Suppressor macrophage treated with lipopolysaccharide for 4 hours (primary cell): ENCODE measurements at regions not wholly inside any gene's neighbourhood (a gene's known extent, or its start where the extent isn't known, plus 50 kb on each side); places are given as distances from the start of the nearest gene placed in this dataset.
A peak's percentile ranks its signal among the peaks of the same experiment; 100 is the strongest.
"Not testable (repeated sequence)": the region's sequence is repeated elsewhere in the genome, so short reads cannot be mapped to it uniquely, and the experiment has no call there.

Experiments
- DNase-seq: peaks from one replicate; pipeline ENCODE4 v3.0.0-alpha.2; 2020

DNA sequence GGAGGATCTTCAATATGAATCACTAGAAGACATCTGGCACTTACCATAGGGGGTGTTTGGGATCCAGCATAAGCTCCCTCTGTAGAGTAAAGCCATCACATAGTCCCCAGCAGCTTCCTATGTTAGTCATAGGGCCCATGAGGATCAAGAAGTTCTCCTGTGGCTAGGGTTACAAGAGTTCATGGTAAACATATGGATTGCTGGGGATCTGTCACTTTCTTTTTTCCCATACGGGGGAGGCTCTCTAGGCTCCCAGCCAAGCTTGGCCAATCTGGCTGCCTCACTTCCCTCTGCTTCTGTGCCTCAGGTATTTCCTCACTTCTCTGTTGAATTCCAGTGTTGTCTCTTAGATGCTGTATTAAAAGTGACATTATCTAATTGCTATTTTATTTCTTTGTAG is 597.9 kb downstream of the PDCD6IP start:
- DNase-seq = peak; percentile 80

GRCh38 chr3:34396956-34397355 is 598.5 kb downstream of the PDCD6IP start:
- peak; percentile 40 for DNase-seq

DNA sequence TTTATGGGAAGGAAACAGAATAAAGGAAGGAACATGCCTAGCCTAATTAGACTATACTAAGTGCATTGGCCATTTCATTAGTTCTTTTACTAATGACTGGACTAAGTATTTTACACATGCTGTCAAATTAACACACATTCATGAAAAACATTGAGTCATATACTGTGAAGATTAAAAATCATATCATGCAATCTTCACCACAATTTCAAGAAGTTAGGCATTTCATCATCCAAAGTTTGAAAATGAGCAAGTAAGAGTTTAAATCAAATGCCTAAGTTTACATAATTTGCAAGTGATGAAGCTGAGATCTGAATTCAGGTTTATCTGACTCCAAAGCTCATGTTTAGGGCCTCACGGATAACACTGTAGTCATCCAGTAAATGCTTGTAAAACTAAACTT is 601.0 kb downstream of the PDCD6IP start:
- peak; percentile 23 for DNase-seq

DNA sequence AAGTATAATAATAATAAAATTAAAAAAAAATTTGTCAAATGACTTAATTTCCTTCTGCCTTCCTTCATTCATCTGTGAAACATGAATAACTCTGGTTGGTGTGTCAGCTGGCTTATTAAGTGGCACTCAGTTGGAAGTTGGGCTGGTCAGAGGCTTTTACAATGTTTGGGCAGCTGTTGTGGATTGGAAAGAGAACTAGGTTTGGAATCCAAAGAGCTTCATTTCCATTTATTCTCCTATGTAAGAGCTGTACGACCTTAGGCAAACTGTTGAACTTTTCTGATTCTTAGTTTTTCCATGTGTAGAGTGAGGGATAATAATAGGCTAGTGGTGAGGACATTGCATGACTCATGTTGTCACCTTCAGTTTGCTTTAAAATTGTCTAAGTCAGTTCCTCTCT is 606.7 kb downstream of the PDCD6IP start:
- no peak for DNase-seq

DNA sequence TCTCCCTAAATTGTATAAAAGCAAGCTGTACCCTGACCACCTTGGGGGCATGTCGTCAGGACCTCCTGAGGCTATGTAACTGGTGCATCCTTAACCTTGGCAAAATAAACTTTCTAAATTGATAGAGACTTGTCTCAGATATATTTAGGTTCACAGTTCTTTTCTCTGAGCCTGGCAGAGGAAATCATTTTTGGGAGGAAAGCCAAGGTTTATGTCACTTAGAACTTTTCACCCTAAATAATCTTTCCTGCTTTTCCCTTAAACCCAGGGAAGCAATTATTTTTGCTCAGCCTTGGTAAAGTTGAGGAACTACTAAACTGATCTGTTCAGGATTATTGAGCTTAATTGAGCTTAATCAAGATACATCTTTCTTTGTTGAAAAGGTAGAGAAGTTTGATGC is 608.9 kb downstream of the PDCD6IP start:
- DNase-seq = no peak

DNA sequence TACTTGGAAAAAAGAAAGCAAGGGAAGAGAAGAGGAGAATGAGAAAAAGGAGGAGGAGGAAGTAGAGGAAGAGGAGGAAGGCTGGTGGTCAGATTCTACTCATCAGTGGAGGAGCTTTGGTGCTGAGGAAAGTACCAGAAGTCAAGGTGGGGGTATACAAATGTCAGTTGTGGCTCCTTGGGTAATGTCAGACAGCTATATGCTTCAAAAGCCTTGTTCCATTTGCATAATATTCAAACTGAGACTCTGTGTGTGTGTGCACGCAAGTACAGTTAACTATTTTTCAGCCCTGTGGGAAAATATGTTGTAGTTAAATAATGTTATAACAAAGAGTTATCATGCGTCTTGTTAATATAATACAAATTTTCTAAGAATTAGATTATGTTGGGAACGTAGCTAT is 609.7 kb downstream of the PDCD6IP start:
- DNase-seq = no peak

DNA sequence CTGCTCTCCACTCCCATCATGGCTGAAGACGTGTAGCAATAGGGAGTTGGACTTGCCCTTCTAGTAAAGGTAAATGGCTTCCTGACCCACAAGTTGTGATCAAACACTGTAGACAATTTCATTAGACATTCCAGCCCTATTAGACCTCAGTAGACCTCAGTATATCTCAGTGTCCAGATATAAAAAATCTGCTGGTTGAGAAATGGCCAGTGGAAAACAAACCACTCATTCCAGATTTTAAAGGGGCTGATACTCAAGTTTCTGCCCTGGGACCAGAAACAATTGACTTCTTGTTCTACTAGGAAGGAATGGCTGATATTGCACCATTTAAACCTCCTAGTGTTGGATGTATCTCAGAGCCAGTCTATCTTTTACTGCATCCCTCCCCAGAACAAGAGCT is 613.2 kb downstream of the PDCD6IP start:
- no peak for DNase-seq

- no peak for DNase-seq
Measured at GRCh38 chr3:34419801-34420200, 621.4 kb downstream of the PDCD6IP start.

DNA sequence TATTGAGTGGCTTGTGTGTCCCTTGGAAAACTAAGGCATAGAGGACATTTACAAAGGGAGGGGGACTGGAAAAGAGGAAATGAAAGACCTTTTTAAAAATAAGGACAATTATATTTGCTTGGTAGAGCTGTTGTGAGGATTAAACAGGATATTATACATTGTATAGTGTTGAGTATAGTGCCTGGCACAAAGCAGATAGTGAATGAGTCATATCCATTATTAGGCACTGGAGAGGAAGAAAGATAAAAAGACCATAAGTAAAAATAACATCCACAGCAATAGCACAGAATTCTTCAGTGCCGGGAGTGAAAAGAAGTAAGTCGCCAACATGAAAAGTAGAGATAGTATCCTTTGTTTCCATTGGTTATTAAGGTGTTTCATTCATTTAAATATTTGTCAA is 623.3 kb downstream of the PDCD6IP start:
- DNase-seq = no peak

GRCh38 chr3:34439796-34440195 is 641.4 kb downstream of the PDCD6IP start:
- DNase-seq = no peak

DNA sequence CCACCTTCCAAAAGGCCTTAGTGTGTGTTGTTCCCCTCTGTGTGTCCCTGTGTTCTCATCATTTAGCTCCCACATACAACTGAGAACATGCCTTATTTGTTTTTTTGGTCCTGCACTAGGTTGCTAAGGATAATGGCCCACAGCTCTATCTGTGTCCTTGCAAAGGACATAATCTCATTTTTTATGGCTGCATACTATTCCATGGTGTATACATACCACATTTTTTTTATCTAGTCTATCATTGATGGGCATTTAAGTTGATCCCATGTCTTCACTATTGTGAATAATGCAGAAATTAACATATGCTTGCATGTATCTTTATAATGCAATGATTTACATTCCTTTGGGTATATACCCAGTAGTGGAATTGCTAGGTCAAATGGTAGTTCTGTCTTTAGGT is 645.7 kb downstream of the PDCD6IP start:
- no peak for DNase-seq

DNA sequence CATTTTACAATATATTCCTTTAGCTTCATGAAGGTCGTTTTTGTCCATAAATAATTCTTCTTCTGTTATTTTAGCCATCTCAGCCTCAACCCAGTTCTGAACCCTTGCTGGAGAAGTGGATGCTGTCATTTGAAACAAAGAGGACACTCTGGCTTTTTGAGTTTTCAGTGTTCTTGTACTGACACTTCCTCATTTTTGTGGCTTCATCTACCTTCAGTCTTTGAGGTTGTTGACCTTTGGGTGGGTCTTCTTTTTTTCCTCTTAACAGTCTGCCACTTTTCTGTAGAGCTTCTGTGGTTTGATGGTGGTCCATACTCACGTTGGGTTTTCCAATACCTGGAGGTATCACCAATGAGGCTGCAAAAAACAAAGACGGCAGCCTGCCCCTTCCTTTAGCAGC is 650.9 kb downstream of the PDCD6IP start:
- no peak for DNase-seq

- DNase-seq = no peak
Measured at GRCh38 chr3:34463414-34463813, 665.0 kb downstream of the PDCD6IP start.

DNA sequence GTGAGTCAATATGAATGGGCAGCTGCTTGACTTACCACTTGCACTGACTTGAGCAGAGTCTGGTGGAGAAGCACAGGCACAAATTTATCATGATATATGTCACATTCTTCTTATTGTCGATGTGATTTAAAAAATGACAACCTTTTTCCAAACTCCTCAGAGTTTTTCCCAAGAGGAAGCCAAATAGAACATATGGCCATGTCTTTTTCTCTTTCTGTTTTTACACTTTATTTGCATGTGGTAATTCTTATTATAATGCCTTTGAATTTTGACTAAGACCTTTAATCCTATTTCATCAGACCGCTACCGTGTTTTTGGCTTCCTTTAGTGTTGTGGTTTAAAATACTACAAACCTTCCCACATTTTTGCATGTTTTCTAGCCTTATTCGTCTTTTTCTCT is 666.2 kb downstream of the PDCD6IP start:
- no peak for DNase-seq

DNA sequence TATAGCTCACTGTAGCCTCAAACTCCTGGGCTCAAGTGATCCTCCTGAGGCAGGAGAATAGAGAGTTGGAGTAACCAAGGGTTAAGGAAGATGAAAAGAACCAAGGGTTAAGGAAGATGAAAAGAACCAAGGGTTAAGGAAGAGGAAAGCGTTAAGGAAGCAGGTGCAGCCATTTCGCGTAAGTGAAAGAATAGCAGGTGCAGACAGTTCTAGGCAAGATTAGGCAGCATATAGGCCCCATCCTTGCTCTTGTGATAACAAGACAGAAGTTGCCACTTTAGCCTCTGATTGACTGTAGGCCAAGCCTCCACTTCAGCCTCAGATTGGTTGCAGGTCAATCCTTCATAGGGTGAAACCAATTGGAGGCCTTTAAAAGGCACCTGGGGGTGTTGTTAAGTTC is 677.4 kb downstream of the PDCD6IP start:
- no peak for DNase-seq

GRCh38 chr3:34483311-34483887 is 685.0 kb downstream of the PDCD6IP start:
- DNase-seq = peak; percentile 61

DNA sequence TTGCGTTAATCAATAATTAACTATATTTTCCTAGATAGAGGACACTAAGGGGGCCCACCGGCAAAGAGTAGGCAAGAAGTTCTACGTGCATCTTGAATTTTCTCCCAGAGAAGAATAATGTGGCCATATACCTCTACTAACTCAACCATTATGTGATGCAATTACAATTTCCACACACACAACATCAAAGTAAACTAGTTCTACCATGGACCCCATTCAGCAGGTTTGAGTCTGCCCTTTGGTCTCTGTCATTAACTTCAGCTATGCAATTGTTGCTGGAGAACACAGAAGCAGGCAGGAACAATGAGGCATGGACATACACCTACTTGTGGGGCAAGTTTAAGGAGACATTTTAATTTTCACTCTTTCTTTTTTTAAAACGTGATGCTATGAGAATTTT is 705.9 kb downstream of the PDCD6IP start:
- DNase-seq = no peak

DNA sequence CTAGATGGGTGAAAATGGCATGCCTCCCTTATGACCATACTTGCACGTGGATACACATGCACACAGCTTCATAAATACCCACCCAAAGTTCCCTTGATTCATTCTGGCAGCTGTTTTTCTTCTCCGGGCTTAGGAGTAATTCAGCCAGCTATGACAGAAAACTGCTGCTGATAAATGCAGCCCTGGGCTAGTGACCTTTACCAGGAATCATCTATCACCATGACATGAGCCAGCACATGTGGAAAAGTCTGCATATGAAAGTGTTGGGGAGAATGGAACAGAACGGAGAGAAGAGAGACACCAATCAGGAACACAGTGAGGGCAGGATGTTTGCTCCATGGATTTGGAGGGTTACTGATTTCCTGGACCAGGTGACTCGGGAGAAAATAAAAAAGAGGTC is 706.3 kb downstream of the PDCD6IP start:
- no peak for DNase-seq

- DNase-seq = no peak
Measured at GRCh38 chr3:34508732-34509131, 710.3 kb downstream of the PDCD6IP start.

DNA sequence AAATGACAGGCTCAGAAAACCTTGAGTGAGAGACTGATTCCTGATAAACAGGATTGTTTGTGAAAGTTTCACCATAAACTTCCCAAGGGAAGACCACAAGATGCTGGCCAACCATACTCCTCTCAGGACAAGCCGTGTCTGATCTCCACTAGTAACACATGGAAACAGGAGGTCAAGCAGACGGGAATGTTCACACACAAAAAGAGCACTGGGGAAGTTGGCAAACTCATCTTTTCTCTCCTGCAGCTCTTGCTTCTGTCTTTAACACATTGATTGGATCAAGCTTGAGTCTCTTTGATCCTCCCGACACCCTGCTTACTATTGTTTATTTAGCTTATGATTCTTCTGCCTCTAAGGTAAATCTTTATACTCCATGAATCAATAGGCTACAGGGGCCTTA is 713.5 kb downstream of the PDCD6IP start:
- no peak for DNase-seq

GRCh38 chr3:34519008-34519407 is 720.6 kb downstream of the PDCD6IP start:
- not testable (repeated sequence) for DNase-seq

DNA sequence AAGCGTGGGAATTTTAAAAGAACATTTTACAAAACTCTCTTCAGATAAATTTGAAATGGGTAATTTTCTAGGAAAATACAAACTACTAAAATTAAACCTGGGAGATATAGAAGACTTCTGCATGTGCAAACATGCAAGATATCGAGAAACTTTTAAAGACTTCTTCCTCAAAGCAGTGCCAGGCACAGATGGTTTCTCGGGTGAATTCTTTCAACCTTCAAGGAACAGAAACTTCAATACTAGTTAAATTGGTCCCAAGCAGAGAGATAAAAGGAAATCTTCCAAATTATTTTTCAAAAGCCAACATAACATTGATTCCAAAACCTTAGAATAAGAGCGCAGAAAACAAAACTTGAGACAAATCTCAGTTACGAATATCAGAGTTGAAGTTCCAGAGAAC is 732.7 kb downstream of the PDCD6IP start:
- no peak for DNase-seq

DNA sequence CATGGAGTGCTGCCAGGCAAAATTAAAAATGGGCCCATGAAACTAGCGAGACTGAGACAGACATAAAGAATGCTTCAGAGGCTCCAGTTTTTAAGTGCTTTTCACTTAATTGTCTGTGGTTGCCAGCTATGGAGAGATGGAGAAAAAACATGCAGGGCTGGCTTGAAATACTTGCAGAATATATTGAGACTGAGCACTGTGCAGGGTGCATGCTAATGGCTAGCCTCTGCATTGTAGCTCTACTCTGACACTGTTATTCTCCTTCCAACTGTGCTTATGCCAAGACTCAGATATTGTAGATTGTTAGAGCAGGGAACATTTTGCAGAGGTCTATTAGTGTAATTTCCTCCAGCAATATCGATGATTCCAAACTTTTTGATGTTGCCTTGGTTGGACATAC is 735.0 kb downstream of the PDCD6IP start:
- no peak for DNase-seq

DNA sequence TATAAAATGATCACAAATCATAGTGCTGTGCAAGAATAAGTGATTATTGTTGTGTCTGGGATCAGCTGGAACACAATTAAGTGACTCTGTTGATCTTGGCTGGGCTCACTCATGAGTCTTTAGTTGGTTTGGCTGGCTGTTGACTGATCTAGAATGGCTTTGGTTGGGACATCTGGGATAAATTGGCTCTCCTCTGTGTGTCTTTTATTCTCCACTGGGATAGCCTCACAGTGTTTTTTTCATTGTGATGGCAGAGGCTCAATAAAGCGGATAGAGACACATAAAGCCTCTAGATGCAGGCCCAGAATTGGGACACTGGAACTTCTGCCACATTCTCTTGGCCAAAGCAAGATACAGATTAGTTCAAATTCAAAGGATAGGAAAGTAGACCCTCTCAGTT is 735.6 kb downstream of the PDCD6IP start:
- no peak for DNase-seq

DNA sequence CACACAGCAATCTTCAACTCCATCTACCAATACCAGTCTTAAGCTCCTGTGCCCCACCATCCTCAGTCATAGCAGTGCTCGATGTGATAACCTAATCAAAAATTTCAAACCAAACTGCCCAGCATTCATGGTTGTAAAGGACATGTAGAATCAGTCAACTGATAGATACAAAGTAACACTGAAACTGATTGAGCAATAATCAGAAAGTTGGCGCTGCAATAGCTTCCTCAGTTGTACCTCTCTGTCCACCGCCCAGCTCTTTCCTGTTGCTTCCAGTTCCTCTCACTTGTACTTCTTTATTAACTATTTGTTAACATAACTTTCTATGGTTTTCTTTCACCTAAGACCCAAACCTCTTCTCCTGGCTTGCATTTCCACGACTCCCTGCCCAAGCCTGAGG is 745.7 kb downstream of the PDCD6IP start:
- no peak for DNase-seq
